ENCODE measurements at regions not wholly inside any gene's neighbourhood (a gene's known extent, or its start where the extent isn't known, plus 50 kb on each side); places are given as distances from the start of the nearest gene placed in this dataset.

GRCh38 chr9:99509900-99510535, 287.9 kb downstream of the SEC61B start:
- Histone ChIP-seq H3K36me3 (no peaks in the 10 kb centered on the region), H3K4me1 (peaks cover 0 to 11% (median 0%) of the 10 kb centered on the region in 4 donors), H3K27me3 (no peaks in the 10 kb centered on the region), H3K9me3 (no peaks in the 10 kb centered on the region), H3K4me3 (no peak overlapping the region), H3K27ac (no peak overlapping the region)
- no peak for DNase-seq
- TF ChIP-seq, protein P1, sequence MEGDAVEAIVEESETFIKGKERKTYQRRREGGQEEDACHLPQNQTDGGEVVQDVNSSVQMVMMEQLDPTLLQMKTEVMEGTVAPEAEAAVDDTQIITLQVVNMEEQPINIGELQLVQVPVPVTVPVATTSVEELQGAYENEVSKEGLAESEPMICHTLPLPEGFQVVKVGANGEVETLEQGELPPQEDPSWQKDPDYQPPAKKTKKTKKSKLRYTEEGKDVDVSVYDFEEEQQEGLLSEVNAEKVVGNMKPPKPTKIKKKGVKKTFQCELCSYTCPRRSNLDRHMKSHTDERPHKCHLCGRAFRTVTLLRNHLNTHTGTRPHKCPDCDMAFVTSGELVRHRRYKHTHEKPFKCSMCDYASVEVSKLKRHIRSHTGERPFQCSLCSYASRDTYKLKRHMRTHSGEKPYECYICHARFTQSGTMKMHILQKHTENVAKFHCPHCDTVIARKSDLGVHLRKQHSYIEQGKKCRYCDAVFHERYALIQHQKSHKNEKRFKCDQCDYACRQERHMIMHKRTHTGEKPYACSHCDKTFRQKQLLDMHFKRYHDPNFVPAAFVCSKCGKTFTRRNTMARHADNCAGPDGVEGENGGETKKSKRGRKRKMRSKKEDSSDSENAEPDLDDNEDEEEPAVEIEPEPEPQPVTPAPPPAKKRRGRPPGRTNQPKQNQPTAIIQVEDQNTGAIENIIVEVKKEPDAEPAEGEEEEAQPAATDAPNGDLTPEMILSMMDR (IDR thresholded peaks at IDR 0.05) = no peak
- TF ChIP-seq EP300 (IDR thresholded peaks at IDR 0.05) (no peak), POLR2A (IDR thresholded peaks at IDR 0.05) (no peak)
- 56 to 74% (median 62%) methylated on average over 4 of the region's 4 CpGs for WGBS, 5 donors
- intact Hi-C loops (cut with DNase I; ENCODE audit: low total_unique reads) = no loop called here

DNA sequence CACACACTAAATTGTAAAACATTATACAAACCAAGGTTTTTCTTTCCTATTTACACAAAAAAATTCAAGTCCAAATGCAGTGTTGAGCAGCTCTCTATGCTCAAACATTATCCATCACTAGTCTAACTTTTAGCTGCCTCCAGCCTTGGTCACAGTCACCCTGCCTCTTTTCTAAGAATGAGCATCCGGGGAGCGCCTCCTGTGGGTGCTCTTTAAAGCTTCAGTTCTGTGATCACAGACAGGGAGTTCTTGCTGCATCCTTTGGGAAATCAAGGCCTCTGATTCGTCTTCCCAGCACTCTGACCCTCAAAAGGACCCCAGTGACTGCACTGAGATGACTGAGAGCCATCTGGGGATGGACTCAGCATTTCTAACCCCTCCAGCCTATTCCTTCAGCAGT, 289.6 kb downstream of the SEC61B start:
- intact Hi-C loops (cut with DNase I; ENCODE audit: low total_unique reads) = no loop called here

DNA sequence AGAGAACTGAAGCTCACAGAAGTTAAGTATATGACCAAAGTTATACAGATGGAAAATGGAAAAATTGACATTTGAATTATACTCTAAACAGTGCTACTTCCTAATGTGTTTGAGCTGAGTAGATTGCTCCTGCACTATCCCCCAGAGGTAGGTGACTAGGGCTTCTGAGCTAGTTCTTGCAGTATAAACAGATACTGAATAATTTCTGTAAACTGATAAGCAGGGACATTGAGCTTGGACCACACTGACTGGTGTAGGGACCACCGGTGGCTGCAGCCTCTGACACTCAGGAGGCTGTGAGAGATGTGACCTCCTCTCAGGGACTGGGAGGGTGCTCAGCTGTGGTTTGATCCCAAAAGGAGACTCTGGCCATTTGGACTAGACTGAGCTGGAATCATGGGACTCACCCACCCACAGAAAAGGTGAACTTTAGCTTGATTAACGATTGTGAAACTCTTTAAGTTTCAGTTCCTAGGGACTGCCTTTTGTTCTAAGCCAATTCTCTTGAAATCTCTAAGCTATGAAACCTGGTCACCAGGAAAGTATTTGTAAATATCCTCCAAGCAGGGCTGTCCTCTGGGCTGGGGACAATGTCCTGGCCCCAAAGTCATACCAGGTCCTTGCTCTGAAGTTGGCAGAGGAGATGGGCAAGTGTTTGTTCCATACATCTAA, 291.5 kb downstream of the SEC61B start:
- TF ChIP-seq POLR2AphosphoS5 (IDR thresholded peaks at IDR 0.05) (no peak), POLR2A (IDR thresholded peaks at IDR 0.05) (no peak), EP300 (IDR thresholded peaks at IDR 0.05) (no peak)
- TF ChIP-seq, protein P1 (IDR thresholded peaks at IDR 0.05) = no peak
- 65 to 72% (median 68%) methylated on average over 2 of the region's 2 CpGs for WGBS, 5 donors

More for the DNA sequence above, 289.6 kb downstream of the SEC61B start:
- DNase-seq = no peak
- H3K9me3 ChIP-seq = no peaks in the 10 kb centered on the region
- WGBS, 5 donors = 54 to 72% (median 69%) methylated on average over 3 of the region's 3 CpGs
- H3K36me3 ChIP-seq = no peaks in the 10 kb centered on the region
- H3K27me3 ChIP-seq = no peaks in the 10 kb centered on the region
- TF ChIP-seq POLR2A (IDR thresholded peaks at IDR 0.05) (no peak), EP300 (IDR thresholded peaks at IDR 0.05) (no peak), POLR2AphosphoS5 (IDR thresholded peaks at IDR 0.05) (no peak)
- TF ChIP-seq, protein P1 (IDR thresholded peaks at IDR 0.05) = no peak
- no peak overlapping the region for H3K4me3 ChIP-seq
- H3K27ac ChIP-seq = no peak overlapping the region
- peaks cover 0 to 11% (median 0%) of the 10 kb centered on the region in 4 donors for H3K4me1 ChIP-seq

GRCh38 chr9:99515093-99515492, 293.0 kb downstream of the SEC61B start:
- Histone ChIP-seq H3K9me3 (no peaks in the 10 kb centered on the region), H3K27me3 (no peaks in the 10 kb centered on the region), H3K4me1 (peaks cover 0 to 6% (median 0%) of the 10 kb centered on the region in 4 donors), H3K4me3 (no peak overlapping the region), H3K27ac (no peak overlapping the region), H3K36me3 (no peaks in the 10 kb centered on the region)
- intact Hi-C loops (cut with DNase I; ENCODE audit: low total_unique reads) = no loop called here
- DNase-seq = no peak
- 70 to 94% (median 72%) methylated on average over 1 of the region's 1 CpG for WGBS, 5 donors
- TF ChIP-seq, protein P1 (IDR thresholded peaks at IDR 0.05) = no peak
- TF ChIP-seq EP300 (IDR thresholded peaks at IDR 0.05) = no peak
- TF ChIP-seq POLR2AphosphoS5 (IDR thresholded peaks at IDR 0.05) = no peak

More for the DNA sequence above, 291.5 kb downstream of the SEC61B start:
- intact Hi-C loops (cut with DNase I; ENCODE audit: low total_unique reads) = no loop called here
- H3K36me3 ChIP-seq = no peaks in the 10 kb centered on the region
- no peak overlapping the region for H3K4me3 ChIP-seq
- no peak overlapping the region for H3K27ac ChIP-seq
- no peaks in the 10 kb centered on the region for H3K9me3 ChIP-seq
- no peaks in the 10 kb centered on the region for H3K27me3 ChIP-seq
- H3K4me1 ChIP-seq = peaks cover 0 to 11% (median 0%) of the 10 kb centered on the region in 4 donors
- DNase-seq = peak in 1 of 2 donors; percentile 9
